HCT116 (cell line): ENCODE measurements at regions not wholly inside any gene's neighbourhood (a gene's known extent, or its start where the extent isn't known, plus 50 kb on each side); places are given as distances from the start of the nearest gene placed in this dataset.

Experiments used
- EZH2 ChIP-seq: fragments of 200-600 bp; sonication (generic); IDR thresholded peaks from 2 replicates; pipeline ENCODE4 v1.6.1; 2017; ENCODE audit warnings: antibody characterized with exemption, mixed run types
- EZH2phosphoT487 ChIP-seq: fragments of 200-600 bp; IDR thresholded peaks from 2 replicates; pipeline ENCODE4 v1.6.1; 2018; ENCODE audit warnings: antibody characterized with exemption, borderline replicate concordance
- POLR2A ChIP-seq: IDR thresholded peaks from 2 replicates; pipeline ENCODE4 v1.7.0; 2011; ENCODE audit warnings: borderline replicate concordance; ENCODE audit not compliant: insufficient read depth, insufficient read length; ENCODE audit errors: extremely low read depth
- POLR2AphosphoS5 ChIP-seq: IDR thresholded peaks from 2 replicates; pipeline ENCODE4 v1.6.1; 2011; ENCODE audit warnings: mild to moderate bottlenecking, low read depth, low read length, moderate library complexity
- RAD21 ChIP-seq: IDR thresholded peaks from 2 replicates; pipeline ENCODE4 v1.6.1; 2012; ENCODE audit warnings: low read depth, mild to moderate bottlenecking
- SIN3A ChIP-seq: IDR thresholded peaks from 2 replicates; pipeline ENCODE4 v1.6.1; 2012; ENCODE audit warnings: low read depth
- SP1 ChIP-seq: IDR thresholded peaks from 2 replicates; pipeline ENCODE4 v1.6.1; 2012; ENCODE audit warnings: low read depth
- YY1 ChIP-seq: IDR thresholded peaks from 2 replicates; pipeline ENCODE4 v1.6.1; 2011; ENCODE audit warnings: low read length, low read depth, moderate library complexity, mild to moderate bottlenecking; ENCODE audit not compliant: insufficient replicate concordance; ENCODE audit errors: extremely low read depth
- TF ChIP-seq, protein P1 (sequence below), 3 experiments: fragments of 200-600 bp in 1 of 3; sonication (generic) in 1 of 3; IDR thresholded peaks in 2 of 3; conservative IDR thresholded peaks in 1 of 3; 2 replicates each; pipeline ENCODE4 v1.5.1; 2012 to 2017; ENCODE audit warnings: low read depth in 2 of 3, low read length in 2 of 3, antibody characterized with exemption in 1 of 3, borderline replicate concordance in 1 of 3, control low read depth in 1 of 3, mild to moderate bottlenecking in 1 of 3, mixed read lengths in 1 of 3, mixed run types in 1 of 3, moderate library complexity in 1 of 3; ENCODE audit not compliant: insufficient read depth in 1 of 3
- TF ChIP-seq, protein P2 (sequence below): IDR thresholded peaks from 2 replicates; pipeline ENCODE4 v1.6.1; 2012

GRCh38 chr16:87096746-87097333 lies 220.4 kb downstream of the C16orf95 start:
- TF ChIP-seq, protein P1, sequence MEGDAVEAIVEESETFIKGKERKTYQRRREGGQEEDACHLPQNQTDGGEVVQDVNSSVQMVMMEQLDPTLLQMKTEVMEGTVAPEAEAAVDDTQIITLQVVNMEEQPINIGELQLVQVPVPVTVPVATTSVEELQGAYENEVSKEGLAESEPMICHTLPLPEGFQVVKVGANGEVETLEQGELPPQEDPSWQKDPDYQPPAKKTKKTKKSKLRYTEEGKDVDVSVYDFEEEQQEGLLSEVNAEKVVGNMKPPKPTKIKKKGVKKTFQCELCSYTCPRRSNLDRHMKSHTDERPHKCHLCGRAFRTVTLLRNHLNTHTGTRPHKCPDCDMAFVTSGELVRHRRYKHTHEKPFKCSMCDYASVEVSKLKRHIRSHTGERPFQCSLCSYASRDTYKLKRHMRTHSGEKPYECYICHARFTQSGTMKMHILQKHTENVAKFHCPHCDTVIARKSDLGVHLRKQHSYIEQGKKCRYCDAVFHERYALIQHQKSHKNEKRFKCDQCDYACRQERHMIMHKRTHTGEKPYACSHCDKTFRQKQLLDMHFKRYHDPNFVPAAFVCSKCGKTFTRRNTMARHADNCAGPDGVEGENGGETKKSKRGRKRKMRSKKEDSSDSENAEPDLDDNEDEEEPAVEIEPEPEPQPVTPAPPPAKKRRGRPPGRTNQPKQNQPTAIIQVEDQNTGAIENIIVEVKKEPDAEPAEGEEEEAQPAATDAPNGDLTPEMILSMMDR (IDR thresholded peaks at IDR 0.05 in 2 of 3, conservative IDR thresholded peaks at IDR 0.05 in 1 of 3; ENCODE audit: borderline replicate concordance in 1 of 3, insufficient read depth in 1 of 3, low read depth in 2 of 3, low read length in 2 of 3): no peak
- TF ChIP-seq EZH2phosphoT487 (no peak), RAD21 (no peak), YY1 (no peak), POLR2AphosphoS5 (no peak), SIN3A (no peak), POLR2A (no peak), EZH2 (no peak), SP1 (no peak)
- TF ChIP-seq, protein P2, sequence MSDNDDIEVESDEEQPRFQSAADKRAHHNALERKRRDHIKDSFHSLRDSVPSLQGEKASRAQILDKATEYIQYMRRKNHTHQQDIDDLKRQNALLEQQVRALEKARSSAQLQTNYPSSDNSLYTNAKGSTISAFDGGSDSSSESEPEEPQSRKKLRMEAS: no peak
